GM12872 (cell line): ENCODE measurements at regions not wholly inside any gene's neighbourhood (a gene's known extent, or its start where the extent isn't known, plus 50 kb on each side); places are given as distances from the start of the nearest gene placed in this dataset.

Experiments
- TF ChIP-seq, protein P1 (sequence below): IDR thresholded peaks from 3 replicates; pipeline ENCODE4 v1.5.1; 2011; ENCODE audit warnings: low read depth, mild to moderate bottlenecking, low read length, moderate library complexity; ENCODE audit not compliant: insufficient read depth

DNA sequence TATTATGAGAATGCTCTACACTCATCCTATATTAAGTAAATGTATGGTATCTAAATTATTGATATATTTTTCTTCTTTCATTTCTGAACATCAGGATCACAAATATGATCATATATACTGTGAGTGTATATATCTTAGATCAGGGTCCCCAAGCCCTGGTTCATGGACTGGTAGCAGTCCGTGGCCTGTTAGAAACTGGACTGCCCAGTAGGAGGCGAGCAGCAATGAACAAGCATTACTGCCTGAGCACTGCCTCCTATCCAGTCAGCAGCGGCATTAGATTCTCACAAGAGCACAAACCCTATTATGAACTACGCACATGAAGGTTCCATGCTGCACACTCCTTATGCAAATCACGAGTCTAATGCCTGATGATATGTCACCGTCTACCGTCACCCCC lies 1247.1 kb upstream of the NXPH2 start:
- TF ChIP-seq, protein P1, sequence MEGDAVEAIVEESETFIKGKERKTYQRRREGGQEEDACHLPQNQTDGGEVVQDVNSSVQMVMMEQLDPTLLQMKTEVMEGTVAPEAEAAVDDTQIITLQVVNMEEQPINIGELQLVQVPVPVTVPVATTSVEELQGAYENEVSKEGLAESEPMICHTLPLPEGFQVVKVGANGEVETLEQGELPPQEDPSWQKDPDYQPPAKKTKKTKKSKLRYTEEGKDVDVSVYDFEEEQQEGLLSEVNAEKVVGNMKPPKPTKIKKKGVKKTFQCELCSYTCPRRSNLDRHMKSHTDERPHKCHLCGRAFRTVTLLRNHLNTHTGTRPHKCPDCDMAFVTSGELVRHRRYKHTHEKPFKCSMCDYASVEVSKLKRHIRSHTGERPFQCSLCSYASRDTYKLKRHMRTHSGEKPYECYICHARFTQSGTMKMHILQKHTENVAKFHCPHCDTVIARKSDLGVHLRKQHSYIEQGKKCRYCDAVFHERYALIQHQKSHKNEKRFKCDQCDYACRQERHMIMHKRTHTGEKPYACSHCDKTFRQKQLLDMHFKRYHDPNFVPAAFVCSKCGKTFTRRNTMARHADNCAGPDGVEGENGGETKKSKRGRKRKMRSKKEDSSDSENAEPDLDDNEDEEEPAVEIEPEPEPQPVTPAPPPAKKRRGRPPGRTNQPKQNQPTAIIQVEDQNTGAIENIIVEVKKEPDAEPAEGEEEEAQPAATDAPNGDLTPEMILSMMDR = no peak

DNA sequence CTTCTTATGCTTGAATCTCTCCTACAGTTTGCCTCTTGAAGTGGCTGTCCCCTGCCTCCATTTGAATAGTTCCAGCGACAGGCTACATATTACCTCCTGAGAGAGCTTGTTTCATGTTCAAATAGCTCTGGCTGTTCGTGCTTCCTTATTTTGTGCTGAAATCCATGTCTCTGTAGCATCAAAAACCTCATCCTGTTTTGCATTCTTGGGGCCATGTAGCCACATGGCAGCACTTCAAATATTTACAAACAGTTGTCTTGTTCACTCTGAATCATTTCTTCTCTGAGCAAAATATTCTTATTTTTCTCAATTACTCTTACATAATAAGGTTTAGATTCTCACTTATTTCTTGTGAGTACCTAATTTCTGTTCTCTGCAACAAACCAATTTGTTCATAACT lies 1243.1 kb upstream of the NXPH2 start:
- TF ChIP-seq, protein P1 = no peak

DNA sequence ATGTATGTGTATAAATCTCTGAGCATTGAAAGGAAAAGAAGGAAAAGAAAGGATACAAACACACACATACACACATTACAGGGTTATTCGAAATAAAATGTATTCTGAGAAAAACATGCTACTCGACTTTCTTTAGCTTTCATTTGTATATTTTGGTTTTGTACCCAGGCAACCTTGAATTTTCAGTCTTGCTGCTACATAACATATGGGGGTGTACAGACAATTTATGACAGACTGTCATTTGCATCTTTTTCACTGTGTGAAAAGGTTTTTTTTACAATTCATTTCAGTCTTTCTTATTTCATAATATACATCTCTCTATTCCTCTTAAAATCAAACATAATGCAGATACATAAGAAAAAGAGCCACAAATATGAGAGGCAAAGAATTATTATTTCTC lies 1238.4 kb upstream of the NXPH2 start:
- TF ChIP-seq, protein P1 = no peak

DNA sequence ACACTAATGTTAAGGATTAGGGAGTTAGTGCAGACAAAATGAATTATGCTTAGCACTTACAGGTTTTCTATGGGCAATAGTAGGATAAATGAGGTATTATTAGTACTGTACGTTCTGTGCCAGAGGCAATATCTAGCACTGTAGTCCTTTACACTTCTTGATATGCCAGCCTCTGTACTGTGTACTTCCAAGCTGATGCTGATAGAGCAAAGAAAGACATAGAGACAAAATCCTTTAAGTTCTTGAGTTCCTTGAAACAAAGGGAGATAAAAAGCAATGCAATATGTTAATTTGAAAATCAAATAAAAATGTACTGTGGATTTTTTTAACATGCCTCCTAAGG lies 1234.0 kb upstream of the NXPH2 start:
- TF ChIP-seq, protein P1 = no peak

DNA sequence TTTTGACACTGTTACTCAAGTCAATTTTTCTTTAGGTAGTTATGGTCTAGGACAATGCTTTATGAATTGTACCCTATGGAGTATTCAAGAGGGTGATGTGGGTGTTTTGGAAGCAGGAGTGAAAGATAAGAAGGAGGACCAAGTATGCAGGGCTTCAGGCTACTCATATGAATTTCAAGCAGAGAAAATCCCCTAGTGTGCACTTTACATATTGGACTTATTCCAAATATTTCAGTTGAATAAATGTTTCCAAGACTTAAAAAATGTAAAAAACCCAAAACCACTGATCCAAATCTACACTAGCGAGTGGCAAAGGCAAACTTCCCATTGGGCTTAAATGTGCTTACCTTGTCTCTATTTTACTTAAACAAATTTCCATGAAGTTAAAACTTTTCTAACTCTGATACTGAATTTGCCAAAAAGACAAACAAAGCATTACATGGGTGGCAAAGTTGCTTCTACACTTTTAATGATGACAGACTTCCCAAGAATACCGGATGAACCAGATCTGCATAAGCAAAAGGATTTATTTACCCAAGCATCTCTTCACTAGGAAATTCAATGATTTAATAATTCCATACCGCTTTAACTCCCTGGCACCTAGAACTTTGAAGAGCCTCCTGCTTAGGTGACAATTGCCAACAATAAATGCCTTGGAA lies 1233.5 kb upstream of the NXPH2 start:
- TF ChIP-seq, protein P1 = no peak

DNA sequence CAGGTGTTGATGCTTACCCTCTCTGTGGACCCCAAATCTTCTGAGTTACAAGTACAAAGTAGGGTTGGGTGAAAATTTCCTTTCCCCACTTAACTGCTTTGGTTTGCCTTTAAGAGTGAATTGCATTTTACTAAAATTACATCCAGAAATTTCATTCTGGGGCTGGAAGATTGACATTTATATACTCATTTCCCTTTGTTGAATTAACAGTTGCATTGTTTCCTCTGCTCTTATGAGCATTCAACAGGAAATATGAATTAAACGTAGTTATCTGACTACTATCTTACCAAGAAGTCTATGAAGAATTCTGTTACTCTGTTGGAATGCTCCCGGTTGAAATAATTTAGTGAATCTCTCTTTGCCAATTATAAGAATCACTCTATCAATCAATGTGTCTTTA lies 1231.1 kb upstream of the NXPH2 start:
- TF ChIP-seq, protein P1 = no peak

DNA sequence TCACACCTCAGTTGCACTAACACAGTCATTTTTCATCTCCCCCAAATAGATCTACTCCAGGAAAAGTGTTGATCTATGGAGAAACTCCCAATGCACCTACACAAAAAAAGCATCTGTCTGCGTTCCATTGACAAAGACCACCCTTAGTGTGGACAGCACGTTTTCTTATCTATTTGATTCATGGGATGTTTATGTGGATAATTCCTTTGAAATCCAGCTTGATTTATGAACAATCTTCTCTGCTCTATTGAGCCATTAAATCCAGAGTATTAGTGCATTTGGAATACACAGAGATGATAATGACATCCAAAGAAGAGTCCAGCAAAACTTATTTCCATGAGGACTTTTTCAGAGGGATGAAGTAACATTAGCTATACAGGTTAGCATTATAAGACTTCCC lies 1221.9 kb upstream of the NXPH2 start:
- TF ChIP-seq, protein P1 = no peak

DNA sequence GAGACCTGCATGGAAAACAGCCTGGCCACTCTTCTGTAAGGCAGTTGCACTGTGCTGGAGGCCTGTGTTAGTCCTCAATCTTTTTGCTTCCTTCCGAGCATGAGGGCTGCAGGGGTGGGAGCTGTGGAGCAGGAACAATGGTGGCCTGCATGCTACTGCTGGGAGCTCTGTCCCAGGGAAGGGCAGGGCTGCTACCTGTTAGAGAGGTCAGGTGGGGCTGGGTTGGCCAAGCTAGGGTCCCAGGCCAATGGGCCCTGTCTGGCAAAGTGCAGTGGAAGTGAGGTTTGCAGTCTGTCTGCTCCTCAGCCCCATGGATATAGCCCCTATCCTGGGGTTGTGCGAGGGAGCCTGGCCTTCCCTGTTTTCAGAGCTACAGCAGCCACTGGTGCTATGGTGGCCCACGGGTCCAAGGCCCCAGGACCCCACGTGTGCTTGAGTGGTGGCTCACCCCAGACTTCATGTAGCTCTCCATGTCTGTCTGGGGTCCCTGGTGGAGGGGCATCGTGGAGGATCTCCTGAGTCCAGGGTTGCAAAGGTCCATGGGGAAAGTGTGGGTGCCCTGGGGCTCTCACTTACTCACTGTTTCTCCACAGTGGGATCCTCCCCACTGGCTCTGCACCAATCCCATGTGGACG lies 1212.6 kb upstream of the NXPH2 start:
- TF ChIP-seq, protein P1 = no peak
